ENCODE measurements at regions not wholly inside any gene's neighbourhood (a gene's known extent, or its start where the extent isn't known, plus 50 kb on each side); places are given as distances from the start of the nearest gene placed in this dataset.
"Not testable (repeated sequence)": the region's sequence is repeated elsewhere in the genome, so short reads cannot be mapped to it uniquely, and the experiment has no call there.

DNA sequence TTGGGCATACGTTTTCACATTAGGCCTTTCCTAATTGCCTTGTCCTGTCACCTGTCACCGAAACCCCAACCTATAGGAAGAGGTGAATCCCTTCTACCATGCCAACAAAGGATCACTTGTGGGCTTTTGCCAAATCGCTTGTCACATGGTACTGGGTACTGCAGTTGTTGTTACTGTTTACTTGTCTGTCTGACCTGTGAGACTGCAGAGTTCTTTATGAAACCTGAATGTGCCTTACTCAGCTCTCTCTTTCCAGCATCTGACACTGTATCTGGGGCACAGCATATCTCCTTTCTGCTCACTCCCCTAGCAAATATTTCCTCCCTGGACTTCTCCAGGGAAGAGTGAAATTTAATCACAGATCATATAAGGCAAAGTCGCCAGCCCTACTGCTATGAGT lies 1272.4 kb downstream of the CDH8 start:
- no peak for DNase-seq

DNA sequence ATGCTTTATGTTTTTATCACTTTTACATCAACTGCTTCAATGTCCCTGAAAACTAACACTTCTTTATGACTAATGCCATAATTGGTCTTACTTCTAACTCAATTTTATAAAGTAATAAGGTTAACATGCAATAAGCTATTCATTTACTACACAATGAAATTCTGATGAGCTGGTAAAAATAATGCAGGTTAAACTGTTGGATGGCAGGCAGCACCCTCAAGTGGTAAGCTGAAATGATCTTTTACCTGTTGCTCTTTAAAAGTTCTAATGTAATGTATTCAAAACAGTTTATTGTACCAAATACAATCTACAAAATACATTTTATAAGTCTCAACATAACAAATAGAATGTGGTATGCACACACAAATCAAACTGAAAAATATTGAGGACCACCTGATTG lies 1280.3 kb downstream of the CDH8 start:
- no peak for DNase-seq

DNA sequence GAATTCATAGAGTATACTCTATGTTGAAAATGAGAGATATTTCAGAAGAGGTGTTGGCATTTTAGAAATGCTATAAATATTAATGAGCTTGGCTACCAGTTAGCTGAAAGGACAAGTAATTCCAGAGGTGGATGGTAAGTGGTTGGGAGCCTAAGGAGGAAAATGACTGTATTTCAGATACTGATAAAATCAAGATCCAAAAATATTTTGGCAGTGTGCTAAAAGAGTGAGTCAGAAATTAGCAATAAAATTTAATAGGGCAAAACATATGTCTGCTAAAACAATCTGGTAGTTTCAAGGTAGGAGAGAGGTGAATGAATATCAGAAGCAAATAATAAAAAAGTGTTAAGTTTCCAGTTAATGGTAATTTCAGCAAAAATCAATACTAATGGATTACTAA lies 1287.9 kb downstream of the CDH8 start:
- no peak for DNase-seq

DNA sequence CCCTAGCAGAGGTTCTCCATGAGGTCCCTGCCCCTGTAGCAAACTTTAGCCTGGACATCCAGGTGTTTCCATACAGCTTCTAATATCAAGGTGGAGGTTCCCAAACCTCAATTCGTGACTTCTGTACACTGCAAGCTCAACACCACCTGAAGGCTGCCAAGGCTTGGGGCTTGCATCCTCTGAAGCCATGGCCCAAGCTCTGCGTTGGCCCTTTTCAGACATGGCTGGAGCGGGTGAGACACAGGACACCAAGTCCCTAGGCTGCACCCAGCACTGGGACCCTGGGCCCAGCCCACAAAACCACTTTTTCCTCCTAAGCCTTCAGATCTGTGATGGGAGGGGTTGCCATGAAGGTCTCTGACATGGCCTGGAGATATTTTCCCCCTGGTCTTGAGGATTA lies 1292.0 kb downstream of the CDH8 start:
- DNase-seq: no peak

DNA sequence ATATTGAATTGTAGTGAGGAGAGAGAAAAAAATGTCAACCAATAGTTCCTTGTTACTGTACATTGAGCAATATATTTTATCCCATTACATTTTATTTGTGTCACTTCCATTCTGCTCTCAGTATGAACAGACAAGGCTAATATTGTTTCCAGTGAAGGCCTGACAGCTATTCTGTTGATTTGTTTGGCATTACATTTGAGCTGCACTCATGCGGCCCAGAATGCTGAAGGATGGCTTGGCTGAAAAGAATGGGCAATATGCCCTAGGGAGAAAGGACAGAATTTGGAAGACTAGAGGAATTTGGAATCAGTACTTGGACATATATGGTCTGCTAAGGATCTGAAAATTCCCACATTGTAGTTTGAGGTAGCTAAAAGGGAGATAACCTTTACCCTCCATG lies 1294.4 kb downstream of the CDH8 start:
- DNase-seq: no peak

DNA sequence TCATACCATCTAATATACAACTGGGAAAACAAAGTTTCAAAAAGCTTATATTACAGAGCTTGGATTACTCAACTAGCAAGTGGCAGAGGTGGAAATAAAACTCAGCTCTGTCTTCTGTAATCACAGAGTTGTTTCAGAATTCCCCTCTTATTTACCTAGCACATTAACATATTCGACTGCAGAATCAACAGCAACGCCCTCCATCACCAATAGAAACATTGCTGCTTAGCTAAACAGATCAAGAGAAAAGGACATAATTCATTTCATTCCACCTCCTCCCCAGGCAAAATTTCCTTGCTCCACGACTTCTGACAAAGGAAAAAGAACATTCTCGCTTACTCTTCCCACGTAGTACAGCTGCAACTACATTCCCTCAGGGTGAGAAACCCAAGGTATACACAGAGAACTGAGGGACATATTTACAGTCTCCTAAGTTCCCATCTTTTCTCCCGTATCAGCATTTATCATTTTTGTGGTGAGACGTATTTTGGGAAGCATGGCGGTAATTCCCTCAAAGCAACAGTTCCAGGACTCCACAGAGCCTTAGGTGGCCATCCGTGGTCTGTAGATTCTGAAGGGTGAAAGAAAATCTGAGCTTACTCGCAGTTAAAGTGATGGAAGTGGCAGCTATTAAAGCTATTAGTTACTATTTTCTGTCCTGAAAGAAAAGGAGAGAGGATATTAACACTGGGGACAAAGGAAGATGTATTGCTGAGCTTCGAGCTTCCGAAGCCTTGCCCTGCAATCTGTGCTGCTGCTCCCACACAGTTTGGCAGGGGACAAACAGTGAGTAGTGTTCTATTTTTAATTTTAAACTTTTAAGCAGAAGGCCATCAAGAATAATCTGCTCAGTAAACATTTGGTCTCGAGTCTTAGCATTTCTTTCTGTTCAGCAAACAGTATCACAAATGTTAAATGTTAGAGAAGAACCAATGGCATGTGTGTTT lies 1296.2 kb downstream of the CDH8 start:
- DNase-seq: no peak

DNA sequence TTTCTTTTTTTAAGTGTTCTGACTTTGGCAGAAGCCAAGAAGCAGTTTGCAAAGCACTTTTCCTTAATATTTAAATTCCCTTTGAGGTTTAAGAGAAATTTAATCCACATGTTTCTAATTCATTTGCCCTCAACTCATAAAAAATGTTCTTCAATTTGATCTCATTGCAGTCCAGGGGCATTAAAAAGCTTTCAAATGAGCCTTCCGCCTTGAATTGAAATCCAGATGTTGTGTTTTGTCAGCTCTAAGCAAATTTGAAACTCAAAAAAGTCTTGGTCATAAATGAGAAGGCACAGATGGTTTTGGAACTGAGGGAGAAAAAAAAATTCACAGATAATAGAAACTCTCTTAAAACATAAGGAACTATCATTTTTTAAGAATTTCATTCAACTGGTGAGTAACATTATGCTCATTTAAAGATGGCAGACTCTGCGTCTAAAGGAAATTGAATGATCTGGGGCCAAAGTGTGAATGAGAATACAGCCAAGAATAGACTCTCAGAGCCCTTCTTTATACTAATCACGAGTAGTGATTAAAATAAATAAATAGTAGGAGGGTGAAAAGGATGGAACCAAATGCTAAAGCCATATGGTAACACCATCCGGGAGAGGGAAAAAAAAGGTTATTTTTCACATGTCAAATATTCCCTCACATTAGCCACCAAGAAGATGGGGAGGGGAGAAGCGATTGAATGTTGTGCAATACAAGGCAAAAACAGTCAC lies 1304.7 kb downstream of the CDH8 start:
- DNase-seq: no peak

DNA sequence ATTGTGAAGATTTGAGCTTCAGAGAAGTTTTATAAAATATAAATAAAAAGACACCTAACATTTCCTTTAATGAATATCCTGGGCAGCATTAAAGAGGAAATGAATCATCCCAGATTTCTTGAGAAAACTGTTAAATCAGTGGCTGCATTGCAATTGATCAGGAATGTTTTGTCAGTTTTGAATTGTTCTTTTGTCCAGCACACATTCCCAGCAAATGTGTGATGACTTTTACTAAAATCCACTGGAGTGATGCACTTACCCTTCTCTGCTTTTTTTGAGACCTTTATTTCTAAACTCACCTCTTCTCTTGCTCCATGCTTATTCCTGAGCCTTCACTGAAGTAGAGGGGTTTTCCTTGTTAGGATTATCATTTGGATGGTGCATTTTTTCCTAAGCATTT lies 1307.2 kb downstream of the CDH8 start:
- DNase-seq: no peak

DNA sequence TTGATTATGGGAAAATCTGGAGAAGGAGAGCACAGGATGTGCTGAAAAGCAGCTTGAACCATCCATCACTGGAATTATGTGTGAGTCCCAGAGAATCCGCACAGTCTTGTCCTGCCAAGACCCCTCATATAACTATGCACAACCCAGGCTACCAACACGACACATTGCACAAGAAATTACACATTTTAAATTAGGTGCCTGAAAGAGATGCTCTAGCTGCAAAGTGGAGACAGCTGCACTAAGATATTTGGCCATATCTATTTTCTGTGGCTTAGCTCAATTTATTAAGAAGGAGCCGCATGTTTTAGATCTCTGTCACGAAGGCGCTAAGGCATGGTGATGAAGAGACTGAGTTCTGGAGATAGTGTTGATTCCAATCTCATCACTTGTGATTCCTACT lies 1308.4 kb downstream of the CDH8 start:
- no peak for DNase-seq

DNA sequence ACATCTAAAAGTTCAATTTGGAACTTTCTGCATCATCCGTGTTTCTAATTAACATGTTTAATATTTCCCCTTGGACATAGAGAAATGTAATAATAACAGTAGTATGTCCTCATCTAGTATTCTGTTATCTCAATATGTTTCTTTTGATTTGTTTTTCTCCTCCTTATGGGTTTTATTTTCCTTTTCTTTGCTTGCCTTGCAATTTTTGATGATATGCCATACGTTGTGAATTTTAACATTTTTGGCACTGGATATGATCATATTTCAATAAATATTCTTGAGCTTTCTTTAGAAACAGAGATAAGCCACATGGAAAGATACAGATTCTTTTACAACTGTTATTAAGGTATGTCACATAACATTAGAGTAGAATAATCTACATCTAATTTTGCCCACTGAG lies 1316.2 kb downstream of the CDH8 start:
- DNase-seq: no peak

DNA sequence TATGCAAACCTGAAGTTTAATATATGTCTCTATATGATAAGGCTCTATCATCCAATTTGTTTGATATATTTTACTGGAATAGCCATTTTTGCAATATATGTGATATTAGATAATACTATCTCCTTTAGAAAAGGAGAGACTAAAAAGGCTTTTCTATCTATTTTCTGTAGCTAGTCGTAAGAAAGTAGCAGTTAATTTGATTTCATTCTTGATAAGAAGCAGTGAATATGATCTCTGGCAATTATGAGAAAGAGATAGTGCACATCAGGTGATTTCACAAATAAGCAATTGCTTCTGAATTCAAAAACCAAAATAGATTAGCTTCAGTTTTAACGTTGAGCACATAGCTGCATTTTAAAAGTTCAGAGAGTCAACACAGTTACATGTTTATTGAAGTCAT lies 1318.4 kb downstream of the CDH8 start:
- no peak for DNase-seq

DNA sequence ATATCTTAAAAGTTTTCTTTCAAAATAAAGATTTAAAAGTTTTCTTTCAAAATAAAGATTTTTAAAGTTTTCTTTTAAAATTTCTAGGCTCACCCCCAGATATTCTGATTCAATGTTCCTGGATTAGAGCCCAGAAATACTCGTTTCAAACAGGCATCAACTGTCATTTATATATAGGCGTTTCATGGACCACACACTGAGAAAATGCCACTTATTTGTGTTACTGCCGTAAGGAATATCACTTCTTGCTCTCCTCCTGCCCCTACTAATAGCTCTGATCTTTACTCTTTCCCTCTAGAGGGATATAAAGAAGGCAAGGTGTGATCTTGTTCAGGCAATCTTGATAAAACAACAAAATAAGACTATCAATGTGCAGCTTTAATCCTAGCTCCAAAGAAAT lies 1324.1 kb downstream of the CDH8 start:
- DNase-seq: no peak

DNA sequence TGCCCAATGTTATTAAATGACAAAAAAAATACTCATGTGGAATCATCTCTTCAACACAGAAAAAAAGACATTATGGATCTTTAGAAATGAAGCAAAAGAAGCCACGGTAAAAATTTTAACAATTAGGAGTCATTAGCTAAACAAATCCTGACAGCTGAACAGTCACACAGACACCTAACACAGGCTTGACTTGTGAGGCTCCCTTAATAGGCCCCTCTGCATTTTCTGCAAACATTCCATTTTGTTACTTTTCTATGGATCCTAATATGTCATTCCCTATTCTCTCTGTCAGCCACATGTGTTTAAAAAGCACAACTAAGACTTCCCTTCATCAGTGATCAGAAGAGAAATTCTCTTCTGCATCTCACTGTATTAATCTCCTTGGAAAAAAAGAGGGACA lies 1331.5 kb downstream of the CDH8 start:
- no peak for DNase-seq

DNA sequence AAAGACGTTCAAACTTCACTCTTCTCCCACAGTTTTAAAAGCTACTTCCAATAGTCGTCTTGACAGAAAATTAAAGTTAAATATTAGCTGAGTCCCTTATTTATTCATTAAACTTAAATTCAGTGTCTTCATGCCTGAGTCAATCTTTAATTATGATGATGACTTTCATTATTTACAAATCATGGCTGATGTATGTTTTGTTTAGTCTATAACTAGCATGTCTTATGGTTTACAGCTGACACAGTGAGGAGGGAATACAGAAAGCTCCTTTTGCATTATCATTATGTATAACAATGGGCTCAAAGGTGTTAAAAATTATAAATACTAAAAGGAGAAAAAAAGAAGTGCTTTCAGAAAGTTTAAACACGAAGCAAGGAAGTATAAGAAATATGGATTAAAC lies 1333.1 kb downstream of the CDH8 start:
- DNase-seq: no peak

DNA sequence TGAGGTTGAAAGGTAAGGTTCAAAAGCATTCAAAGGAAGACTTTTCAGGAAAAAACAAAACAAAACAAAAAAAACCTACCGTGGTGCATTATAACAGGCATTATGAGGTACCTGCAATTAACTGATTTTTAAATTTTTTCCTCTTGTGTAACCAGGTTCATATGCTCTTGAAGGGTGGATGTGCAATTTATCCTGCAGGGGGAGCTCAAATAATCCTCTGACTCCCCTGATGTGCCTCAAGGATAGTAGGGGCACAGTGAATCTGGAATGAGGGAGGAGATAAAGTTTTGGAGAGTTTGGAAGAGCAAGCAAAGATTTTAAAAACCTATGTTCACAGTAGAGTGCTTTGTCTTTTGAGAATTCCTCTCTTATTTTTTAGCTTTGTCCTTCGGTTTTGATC lies 1349.4 kb downstream of the CDH8 start:
- DNase-seq: no peak

DNA sequence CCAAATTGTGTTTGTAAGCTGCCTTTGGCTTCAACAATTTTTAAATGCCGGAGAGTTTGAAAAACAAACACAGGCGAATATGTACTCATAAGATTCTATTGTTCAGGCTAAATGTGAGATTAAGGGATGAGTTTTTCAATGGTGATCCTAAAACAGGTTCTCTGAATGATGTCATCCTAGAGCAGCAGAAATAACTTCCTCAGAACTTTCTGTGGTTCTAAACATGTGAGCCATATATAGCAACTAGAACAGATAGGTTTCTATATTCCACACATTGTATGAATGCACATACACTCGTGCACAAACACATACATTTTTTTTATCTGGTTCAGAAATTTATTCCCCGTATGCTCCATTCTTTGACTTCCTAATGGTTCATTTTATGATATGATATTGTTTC lies 1352.2 kb downstream of the CDH8 start:
- no peak for DNase-seq

DNA sequence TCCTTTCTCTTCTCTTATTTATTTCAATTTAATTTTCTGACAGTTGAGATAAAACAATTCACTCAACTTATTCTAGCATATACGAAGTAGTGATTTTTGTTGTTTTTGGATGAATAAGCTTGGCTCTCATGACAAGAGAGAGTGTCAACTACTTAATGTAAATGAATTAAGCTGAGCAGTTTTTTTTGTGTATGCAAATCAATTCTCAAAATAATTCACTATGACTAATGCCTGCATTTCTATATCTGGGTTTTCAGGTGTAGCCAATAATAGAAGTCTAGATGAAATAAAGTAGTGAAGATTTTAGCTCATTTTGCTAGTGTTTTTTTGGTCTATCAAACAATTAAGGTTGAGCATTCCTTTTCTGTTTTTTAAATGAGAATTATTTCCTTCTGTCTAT lies 1354.0 kb downstream of the CDH8 start:
- DNase-seq: no peak

DNA sequence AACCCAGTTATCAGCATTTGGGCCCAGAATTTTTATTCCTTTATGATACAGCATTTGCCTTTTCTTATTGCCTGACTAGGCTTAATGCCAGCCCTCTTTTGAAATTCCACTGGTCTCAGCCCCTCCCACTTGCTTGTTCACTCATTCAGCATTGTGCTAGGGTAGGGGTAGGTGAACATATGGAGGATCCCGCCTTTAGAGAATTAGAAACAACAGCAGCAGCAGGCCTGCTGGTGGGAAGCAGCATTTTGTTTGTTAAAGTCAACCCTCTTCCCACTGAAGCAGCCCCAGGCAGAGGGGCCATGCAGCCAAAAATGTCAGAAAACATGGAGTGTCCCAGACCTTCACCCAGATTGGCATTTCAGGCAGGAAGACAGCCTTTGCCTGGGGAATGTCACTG lies 1355.2 kb downstream of the CDH8 start:
- no peak for DNase-seq

DNA sequence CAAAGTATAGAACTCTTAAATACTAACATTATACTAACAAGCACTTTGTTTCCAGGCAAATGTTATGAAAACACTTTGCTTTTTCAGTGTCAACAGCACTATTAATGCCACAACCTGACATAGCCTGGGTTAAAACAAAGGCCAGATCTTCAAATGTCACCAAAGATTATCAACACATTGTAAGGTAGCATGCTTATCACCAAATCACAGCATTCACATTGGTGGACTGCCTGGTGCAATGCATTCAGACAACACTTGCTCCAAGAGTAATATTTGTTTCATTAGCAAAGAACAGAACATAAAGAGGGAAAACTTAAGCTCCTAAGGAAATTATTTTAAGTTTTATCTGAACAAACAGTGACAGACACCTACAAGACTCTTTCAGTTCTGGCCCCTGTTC lies 1361.2 kb downstream of the CDH8 start:
- DNase-seq: no peak

DNA sequence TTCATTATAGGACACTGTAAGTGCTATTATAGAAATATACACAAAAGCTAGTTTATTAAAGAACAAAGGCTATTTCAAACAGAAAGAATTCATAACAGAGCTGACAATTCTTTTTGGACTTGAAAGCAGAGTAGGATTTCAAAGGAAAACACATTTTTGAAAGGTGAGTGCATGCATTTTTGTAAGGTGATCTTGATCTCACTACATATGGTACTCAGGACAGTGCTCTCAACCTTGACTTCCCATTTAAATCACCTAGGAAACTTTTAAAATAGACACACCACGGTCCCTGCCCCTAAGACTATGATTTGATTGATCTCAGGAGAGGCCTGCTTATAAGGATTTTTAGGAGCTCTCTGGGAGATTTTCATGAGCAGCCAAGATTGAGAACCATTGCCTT lies 1362.0 kb downstream of the CDH8 start:
- no peak for DNase-seq

DNA sequence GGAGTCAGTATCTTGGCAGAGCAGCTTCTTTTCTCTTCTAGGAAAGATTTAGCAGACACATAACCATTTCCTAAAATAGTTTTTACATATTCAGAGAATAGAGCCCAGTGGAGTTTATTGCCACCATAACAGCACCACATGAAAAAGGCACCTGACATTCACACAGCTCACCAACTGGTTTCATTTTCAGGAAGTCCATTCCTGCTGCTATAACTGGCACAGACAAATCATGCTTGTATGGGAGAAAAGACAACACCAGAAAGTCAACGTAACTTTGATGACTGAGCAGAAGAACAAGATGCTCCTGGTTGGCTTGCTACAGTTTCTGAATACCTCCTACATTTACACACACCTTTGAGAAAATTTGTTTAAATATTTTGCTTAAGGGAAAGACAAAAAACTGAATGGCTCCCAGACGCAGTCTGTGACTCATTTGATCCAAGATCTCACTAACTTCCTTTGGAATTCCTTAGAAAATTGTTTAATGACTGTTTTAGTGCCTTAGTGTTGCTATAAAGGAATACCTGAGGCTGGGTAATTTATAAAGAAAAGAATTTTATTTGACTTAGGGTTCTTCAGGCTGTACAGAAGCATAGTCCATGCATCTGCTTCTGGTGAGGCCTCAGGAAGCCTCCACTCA lies 1380.6 kb downstream of the CDH8 start:
- DNase-seq: no peak

DNA sequence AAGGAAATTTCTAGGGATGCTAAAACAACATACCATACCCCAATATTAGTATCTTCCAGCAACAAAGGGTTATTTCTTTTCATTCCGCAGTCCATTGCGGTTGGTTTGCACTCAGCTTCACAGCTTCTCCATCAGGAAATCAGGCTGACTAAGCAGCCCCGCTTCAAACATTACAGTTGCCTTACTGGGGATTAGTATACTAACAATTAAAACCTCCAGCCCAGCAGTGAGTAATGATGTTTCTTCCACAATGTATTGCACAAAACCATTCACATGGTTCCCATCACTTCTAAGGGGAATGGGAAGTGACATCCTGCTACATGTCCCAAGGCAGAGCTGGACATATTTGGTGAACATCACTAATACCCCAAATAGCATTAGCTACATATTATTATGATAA lies 1384.9 kb downstream of the CDH8 start:
- DNase-seq: no peak

DNA sequence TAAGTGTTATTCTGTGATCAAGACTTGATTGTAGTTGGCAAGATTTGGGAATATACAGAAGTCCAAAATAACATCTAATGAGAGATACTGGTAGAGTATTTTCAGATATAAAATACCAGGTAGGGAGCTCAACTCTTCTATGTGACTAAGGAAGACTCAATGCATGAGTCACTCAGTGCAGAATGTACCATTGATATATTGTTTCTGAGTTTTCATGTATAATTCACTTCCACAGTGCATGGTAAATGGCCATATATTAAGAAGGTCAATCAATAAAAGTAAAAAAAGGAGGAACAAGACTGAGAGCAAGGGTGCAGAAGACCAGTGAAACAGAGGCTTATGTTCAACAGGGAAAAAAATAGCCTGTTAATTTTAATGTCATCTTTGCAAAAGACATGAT lies 1387.9 kb downstream of the CDH8 start:
- no peak for DNase-seq

DNA sequence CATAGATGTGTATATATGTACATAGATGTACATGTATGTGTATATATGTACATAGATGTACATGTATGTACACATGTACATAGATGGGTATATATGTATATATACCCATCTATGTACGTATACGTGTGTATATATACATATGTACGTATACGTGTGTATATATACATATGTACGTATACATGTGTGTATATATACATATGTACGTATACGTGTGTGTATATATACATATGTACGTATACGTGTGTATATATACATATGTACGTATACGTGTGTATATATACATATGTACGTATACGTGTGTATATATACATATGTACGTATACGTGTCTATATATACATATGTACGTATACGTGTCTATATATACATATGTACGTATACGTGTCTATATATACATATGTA lies 1388.8 kb downstream of the CDH8 start:
- DNase-seq: not testable (repeated sequence)

Measured in NCI-H524 treated with DMSO at 0.1 percent for 48 hours (cell line).